ENCODE measurements at regions not wholly inside any gene's neighbourhood (a gene's known extent, or its start where the extent isn't known, plus 50 kb on each side); places are given as distances from the start of the nearest gene placed in this dataset.

GRCh38 chr7:25395976-25396375 lies 167.7 kb upstream of the NPVF start:
- TF ChIP-seq CTCF (IDR thresholded peaks at IDR 0.05): no peak
- TF ChIP-seq POLR2A (IDR thresholded peaks at IDR 0.05): no peak
